Stimulated activated CD8-positive, alpha-beta memory T cell treated with anti-CD3 and anti-CD28 coated beads, Interleukin-12 subunit alpha, Interleukin-12 subunit beta, amount 100 ng/mL, for 1 hour (primary cell): ENCODE measurements at regions not wholly inside any gene's neighbourhood (a gene's known extent, or its start where the extent isn't known, plus 50 kb on each side); places are given as distances from the start of the nearest gene placed in this dataset.
"Not testable (repeated sequence)": the region's sequence is repeated elsewhere in the genome, so short reads cannot be mapped to it uniquely, and the experiment has no call there.

Experiments used
- DNase-seq: peaks from one replicate; pipeline ENCODE4 v3.0.0-alpha.2; 2020; ENCODE audit warnings: low read depth

GRCh38 chr11:134665571-134666270 lies 253.7 kb upstream of the B3GAT1 start:
- DNase-seq, result no peak

GRCh38 chr11:134665188-134665535 lies 253.1 kb upstream of the B3GAT1 start:
- DNase-seq, result no peak

- DNase-seq, result no peak
Observed at GRCh38 chr11:134664447-134665187, 252.6 kb upstream of the B3GAT1 start.

- DNase-seq, result no peak
Observed at GRCh38 chr11:134663506-134664313, 251.7 kb upstream of the B3GAT1 start.

GRCh38 chr11:134662629-134663360 lies 250.8 kb upstream of the B3GAT1 start:
- no peak for DNase-seq

GRCh38 chr11:134661660-134662059 lies 249.6 kb upstream of the B3GAT1 start:
- DNase-seq, result no peak

- DNase-seq, result no peak
Observed at GRCh38 chr11:134660416-134660815, 248.4 kb upstream of the B3GAT1 start.

- no peak for DNase-seq
Observed at GRCh38 chr11:134659882-134660281, 247.8 kb upstream of the B3GAT1 start.

- DNase-seq, result no peak
Observed at GRCh38 chr11:134658481-134659225, 246.6 kb upstream of the B3GAT1 start.

- no peak for DNase-seq
Observed at GRCh38 chr11:134657631-134658030, 245.6 kb upstream of the B3GAT1 start.

- DNase-seq, result no peak
Observed at GRCh38 chr11:134656861-134657540, 245.0 kb upstream of the B3GAT1 start.

GRCh38 chr11:134656086-134656840 lies 244.2 kb upstream of the B3GAT1 start:
- DNase-seq, result not testable (repeated sequence)

GRCh38 chr11:134655189-134655989 lies 243.3 kb upstream of the B3GAT1 start:
- no peak for DNase-seq

- no peak for DNase-seq
Observed at GRCh38 chr11:134654161-134654915, 242.3 kb upstream of the B3GAT1 start.

GRCh38 chr11:134652586-134653255 lies 240.7 kb upstream of the B3GAT1 start:
- no peak for DNase-seq

- no peak for DNase-seq
Observed at GRCh38 chr11:134647066-134647743, 235.2 kb upstream of the B3GAT1 start.

GRCh38 chr11:134646561-134646960 lies 234.5 kb upstream of the B3GAT1 start:
- DNase-seq, result no peak
